GM18505 (cell line): ENCODE measurements at regions not wholly inside any gene's neighbourhood (a gene's known extent, or its start where the extent isn't known, plus 50 kb on each side); places are given as distances from the start of the nearest gene placed in this dataset.
A peak's percentile ranks its signal among the peaks of the same experiment; 100 is the strongest.

Experiments
- ATAC-seq: cut with Tn5 transposase; IDR thresholded peaks from one replicate; pipeline ENCODE4 v1.9.1; 2021; ENCODE audit not compliant: unreplicated experiment
- POLR2A ChIP-seq: IDR thresholded peaks from 4 replicates; pipeline ENCODE4 v1.6.1; 2011; ENCODE audit warnings: borderline replicate concordance; ENCODE audit not compliant: insufficient read depth, insufficient read length; ENCODE audit errors: extremely low read depth

GRCh38 chr4:100574607-100575006 is 56.8 kb upstream of the EMCN start:
- TF ChIP-seq POLR2A = no peak
- ATAC-seq = no peak

DNA sequence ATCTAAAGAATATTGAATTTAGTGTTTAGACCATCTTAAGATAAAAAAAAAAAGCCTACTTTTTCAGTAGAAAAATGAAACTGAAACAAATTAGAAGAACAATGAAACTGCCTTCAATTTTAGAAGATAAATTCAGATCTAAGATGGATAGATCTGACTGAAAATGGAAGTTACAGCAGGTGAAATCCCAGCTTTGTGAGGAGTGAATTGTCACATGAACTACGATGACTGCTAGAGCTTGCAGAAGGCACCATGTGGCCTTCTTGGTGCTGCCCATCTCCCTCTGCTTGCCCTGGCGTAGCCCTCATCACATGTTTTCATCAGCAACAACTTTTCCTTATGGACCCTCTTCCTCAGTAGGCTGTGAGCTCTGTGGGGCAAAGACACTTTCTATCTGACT is 51.4 kb upstream of the EMCN start:
- no peak for TF ChIP-seq POLR2A
- peak; percentile 64 for ATAC-seq
